Lower lobe of right lung (tissue), 2 donors: ENCODE measurements at regions not wholly inside any gene's neighbourhood (a gene's known extent, or its start where the extent isn't known, plus 50 kb on each side); places are given as distances from the start of the nearest gene placed in this dataset.

Experiments used
- ATAC-seq, 2 donors: fragments of 200-7000 bp; cut with Tn5 transposase; one replicate each; pipeline ENCODE4 v1.9.1; 2020 to 2022; ENCODE audit warnings: mild to moderate bottlenecking in 2 of 2, moderate library complexity in 2 of 2
- DNase-seq: peaks from one replicate; pipeline ENCODE4 v3.0.0-alpha.2; 2020
- H3K27ac ChIP-seq: fragments of 200-600 bp; one replicate; pipeline ENCODE4 v1.8.0; 2022
- H3K27me3 ChIP-seq: fragments of 200-600 bp; one replicate; pipeline ENCODE4 v1.8.0; 2022; ENCODE audit warnings: low read depth
- H3K36me3 ChIP-seq: fragments of 200-600 bp; one replicate; pipeline ENCODE4 v1.8.0; 2022; ENCODE audit warnings: mild to moderate bottlenecking
- H3K4me1 ChIP-seq: fragments of 200-600 bp; one replicate; pipeline ENCODE4 v1.8.0; 2022
- H3K4me3 ChIP-seq: fragments of 200-600 bp; one replicate; pipeline ENCODE4 v1.8.0; 2022; ENCODE audit warnings: mild to moderate bottlenecking
- H3K9me3 ChIP-seq: fragments of 200-600 bp; one replicate; pipeline ENCODE4 v1.8.0; 2022
- intact Hi-C: fragments of 100-400 bp; cut with DNase I; formaldehyde crosslinking; loops from one replicate; pipeline ENCODE4 v1.11.0; 2022
- TF ChIP-seq, protein P1 (sequence below): fragments of 200-600 bp; IDR thresholded peaks from one replicate; pipeline ENCODE4 v1.8.0; 2022; ENCODE audit warnings: antibody characterized with exemption, mild to moderate bottlenecking
- donor health status: DM: no; HTN: yes; CAD: no; lungs with severe emphysema.

DNA sequence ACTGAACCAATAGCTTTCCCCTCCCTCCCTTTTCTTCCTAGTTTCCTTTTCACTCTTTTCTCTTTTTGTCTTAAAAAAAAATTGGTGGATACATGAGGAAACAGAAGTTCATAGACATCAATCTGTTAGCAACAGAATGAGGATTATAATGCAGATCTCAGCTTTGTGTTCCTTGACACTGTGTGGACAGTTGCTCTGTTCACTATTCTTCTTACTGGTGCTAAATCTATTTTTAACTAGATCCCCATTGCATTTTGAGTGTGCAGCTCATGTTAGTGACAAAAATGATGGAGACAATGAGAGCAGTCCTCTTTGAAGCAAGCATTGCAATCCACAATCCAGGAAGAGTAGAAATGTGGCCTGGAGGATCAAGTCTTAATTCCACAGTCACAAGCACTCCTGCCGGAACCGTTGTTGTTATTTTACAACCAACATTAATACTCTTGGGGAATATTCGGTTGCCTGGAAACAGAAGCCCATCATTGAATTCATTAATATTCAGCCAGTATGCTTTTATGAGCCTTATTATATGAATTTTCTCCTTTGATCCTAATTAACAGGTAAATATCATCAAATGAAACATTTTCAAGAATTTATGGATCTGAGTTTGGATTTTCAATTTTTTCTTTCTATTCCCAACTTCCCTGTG, 1016.8 kb downstream of the NTRK3 start:
- Histone ChIP-seq H3K27ac (no peak overlapping the region), H3K9me3 (no peaks in the 10 kb centered on the region), H3K4me3 (no peak overlapping the region), H3K4me1 (no peaks in the 10 kb centered on the region), H3K36me3 (no peaks in the 10 kb centered on the region), H3K27me3 (no peaks in the 10 kb centered on the region)
- ATAC-seq: no peak
- no peak for DNase-seq
- TF ChIP-seq, protein P1, sequence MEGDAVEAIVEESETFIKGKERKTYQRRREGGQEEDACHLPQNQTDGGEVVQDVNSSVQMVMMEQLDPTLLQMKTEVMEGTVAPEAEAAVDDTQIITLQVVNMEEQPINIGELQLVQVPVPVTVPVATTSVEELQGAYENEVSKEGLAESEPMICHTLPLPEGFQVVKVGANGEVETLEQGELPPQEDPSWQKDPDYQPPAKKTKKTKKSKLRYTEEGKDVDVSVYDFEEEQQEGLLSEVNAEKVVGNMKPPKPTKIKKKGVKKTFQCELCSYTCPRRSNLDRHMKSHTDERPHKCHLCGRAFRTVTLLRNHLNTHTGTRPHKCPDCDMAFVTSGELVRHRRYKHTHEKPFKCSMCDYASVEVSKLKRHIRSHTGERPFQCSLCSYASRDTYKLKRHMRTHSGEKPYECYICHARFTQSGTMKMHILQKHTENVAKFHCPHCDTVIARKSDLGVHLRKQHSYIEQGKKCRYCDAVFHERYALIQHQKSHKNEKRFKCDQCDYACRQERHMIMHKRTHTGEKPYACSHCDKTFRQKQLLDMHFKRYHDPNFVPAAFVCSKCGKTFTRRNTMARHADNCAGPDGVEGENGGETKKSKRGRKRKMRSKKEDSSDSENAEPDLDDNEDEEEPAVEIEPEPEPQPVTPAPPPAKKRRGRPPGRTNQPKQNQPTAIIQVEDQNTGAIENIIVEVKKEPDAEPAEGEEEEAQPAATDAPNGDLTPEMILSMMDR: no peak
- intact Hi-C loops: no loop called here

DNA sequence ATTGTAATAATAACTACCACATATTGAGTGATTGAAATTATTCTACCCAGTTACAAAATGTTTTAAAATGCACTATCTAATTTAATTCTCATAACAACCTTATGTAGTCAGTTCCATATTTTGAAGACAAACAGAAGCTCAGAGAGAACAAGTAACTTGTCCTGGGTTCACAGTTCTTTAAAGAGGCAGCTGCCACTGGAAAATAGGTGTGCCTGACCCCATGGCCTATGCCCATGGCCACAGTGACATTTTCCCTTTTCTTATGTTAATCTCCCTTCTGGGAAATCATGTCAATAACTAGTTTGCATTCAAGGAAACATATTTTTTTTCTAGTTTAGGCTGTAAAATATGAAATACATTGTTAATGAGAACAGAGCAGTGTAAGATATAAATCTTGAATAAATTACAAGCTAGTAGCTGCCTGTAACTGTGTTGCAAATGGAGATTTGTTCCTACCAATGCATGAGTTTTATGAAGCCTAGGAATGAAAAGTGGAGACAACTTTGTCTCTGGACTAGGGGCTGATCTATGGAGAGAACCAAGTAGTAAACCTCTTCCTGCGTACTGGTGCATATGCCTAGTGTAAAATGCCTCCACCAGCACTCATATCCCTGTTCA, 1018.0 kb downstream of the NTRK3 start:
- Histone ChIP-seq H3K9me3 (no peaks in the 10 kb centered on the region), H3K4me1 (no peaks in the 10 kb centered on the region), H3K27me3 (no peaks in the 10 kb centered on the region), H3K4me3 (no peak overlapping the region), H3K27ac (no peak overlapping the region), H3K36me3 (no peaks in the 10 kb centered on the region)
- intact Hi-C loops: no loop called here
- DNase-seq (no peak), ATAC-seq (no peak)
- TF ChIP-seq, protein P1: no peak

DNA sequence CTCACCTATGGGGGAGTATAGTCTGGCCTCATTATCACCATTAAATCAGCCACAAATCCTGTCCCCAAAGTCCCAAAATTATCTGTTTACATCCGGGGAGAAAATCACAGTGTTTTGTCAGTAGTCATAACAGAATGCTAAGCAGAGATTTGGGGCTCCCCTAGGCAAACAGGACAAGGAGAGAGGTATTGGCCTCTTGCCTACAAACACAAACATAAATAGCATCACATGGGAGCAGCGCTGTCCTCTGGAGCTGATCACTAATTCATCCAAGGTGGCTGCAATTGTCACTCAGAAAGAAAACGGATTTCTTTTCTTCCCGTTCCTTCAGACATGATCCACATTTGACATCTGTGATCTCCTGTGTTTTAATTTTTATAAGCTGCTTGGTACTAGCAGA, 1028.1 kb downstream of the NTRK3 start:
- no peak for ATAC-seq

DNA sequence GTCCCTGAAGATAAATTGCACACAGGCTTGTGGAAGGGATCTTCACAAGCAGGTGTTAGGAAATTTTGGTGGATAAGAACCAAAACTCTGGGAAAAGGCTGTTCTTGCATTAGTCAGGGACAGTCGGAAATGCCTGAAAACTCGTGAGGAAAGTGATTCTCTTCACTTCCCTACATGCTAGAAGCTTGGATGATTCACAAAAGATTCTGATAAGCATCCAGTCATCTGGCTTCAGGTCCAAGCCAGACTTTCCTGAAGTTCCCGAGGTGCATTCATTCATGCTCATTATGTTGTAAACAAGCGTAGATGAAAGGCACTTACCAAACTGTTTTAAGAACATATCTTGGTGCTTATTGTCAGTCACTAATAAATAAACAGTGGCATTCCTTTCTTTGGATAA, 1028.7 kb downstream of the NTRK3 start:
- TF ChIP-seq, protein P1: no peak
- no peak overlapping the region for H3K4me3 ChIP-seq
- ATAC-seq (no peak), DNase-seq (no peak)
- no peaks in the 10 kb centered on the region for H3K4me1 ChIP-seq
- H3K36me3 ChIP-seq: no peaks in the 10 kb centered on the region
- peaks cover 4% of the 10 kb centered on the region for H3K9me3 ChIP-seq
- no peaks in the 10 kb centered on the region for H3K27me3 ChIP-seq
- intact Hi-C loops: no loop called here
- H3K27ac ChIP-seq: no peak overlapping the region

More for the DNA sequence above, 1028.1 kb downstream of the NTRK3 start:
- no peak overlapping the region for H3K27ac ChIP-seq
- intact Hi-C loops: no loop called here
- peaks cover 4% of the 10 kb centered on the region for H3K9me3 ChIP-seq
- no peaks in the 10 kb centered on the region for H3K27me3 ChIP-seq
- DNase-seq: no peak
- H3K4me1 ChIP-seq: no peaks in the 10 kb centered on the region
- no peak overlapping the region for H3K4me3 ChIP-seq
- TF ChIP-seq, protein P1: no peak
- H3K36me3 ChIP-seq: no peaks in the 10 kb centered on the region

DNA sequence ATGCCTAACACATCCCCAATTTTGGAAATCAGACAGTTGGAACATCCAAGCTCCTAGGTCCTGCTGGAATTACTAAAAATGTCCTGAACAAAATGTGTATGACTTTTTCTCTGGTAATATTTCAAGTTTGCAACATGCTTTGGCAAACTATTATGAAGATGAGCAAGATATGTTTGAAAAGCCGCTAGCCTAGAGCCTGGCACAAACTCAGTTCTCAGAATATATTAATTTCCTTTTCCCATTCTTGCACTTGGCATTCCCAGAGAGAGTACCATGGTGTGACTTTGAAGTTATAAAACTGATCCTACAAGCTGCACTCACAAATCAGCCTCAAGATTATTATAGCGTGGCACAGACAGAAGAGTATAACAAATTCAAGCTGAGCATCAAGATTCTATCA, 1031.1 kb downstream of the NTRK3 start:
- intact Hi-C loops: no loop called here
- Histone ChIP-seq H3K9me3 (no peaks in the 10 kb centered on the region), H3K36me3 (no peaks in the 10 kb centered on the region), H3K27me3 (no peaks in the 10 kb centered on the region), H3K4me1 (no peaks in the 10 kb centered on the region), H3K4me3 (no peak overlapping the region), H3K27ac (no peak overlapping the region)
- TF ChIP-seq, protein P1: no peak
- ATAC-seq (no peak), DNase-seq (no peak)
